ENCODE measurements at regions not wholly inside any gene's neighbourhood (a gene's known extent, or its start where the extent isn't known, plus 50 kb on each side); places are given as distances from the start of the nearest gene placed in this dataset.
"Not testable (repeated sequence)": the region's sequence is repeated elsewhere in the genome, so short reads cannot be mapped to it uniquely, and the experiment has no call there.

GRCh38 chr15:53923741-53924140 lies 54.5 kb upstream of the UNC13C start:
- DNase-seq (ENCODE audit: low spot score) = not testable (repeated sequence)

GRCh38 chr15:53918180-53919079 lies 59.8 kb upstream of the UNC13C start:
- peak; percentile 3 for DNase-seq (ENCODE audit: low spot score)

- no peak for DNase-seq (ENCODE audit: low spot score)
These were observed 61.1 kb upstream of the UNC13C start for GRCh38 chr15:53917109-53917508.

- no peak for DNase-seq (ENCODE audit: low spot score)
These were observed 66.8 kb upstream of the UNC13C start for GRCh38 chr15:53911431-53911830.

- no peak for DNase-seq (ENCODE audit: low spot score)
These were observed 67.4 kb upstream of the UNC13C start for GRCh38 chr15:53910852-53911251.

- DNase-seq (ENCODE audit: low spot score) = no peak
These were observed 67.9 kb upstream of the UNC13C start for GRCh38 chr15:53910236-53910849.

- no peak for DNase-seq (ENCODE audit: low spot score)
These were observed 75.1 kb upstream of the UNC13C start for GRCh38 chr15:53903129-53903528.

GRCh38 chr15:53893468-53893867 lies 84.8 kb upstream of the UNC13C start:
- DNase-seq (ENCODE audit: low spot score) = not testable (repeated sequence)

GRCh38 chr15:53891862-53892261 lies 86.4 kb upstream of the UNC13C start:
- DNase-seq (ENCODE audit: low spot score) = not testable (repeated sequence)

- DNase-seq (ENCODE audit: low spot score) = no peak
These were observed 93.8 kb upstream of the UNC13C start for GRCh38 chr15:53884441-53884840.

- DNase-seq (ENCODE audit: low spot score) = no peak
These were observed 95.9 kb upstream of the UNC13C start for GRCh38 chr15:53882311-53882710.

- peak; percentile 5 for DNase-seq (ENCODE audit: low spot score)
These were observed 97.9 kb upstream of the UNC13C start for GRCh38 chr15:53880357-53880756.

- DNase-seq (ENCODE audit: low spot score) = no peak
These were observed 102.5 kb upstream of the UNC13C start for GRCh38 chr15:53875711-53876110.

GRCh38 chr15:53875139-53875538 lies 103.1 kb upstream of the UNC13C start:
- no peak for DNase-seq (ENCODE audit: low spot score)

GRCh38 chr15:53872410-53872809 lies 105.8 kb upstream of the UNC13C start:
- DNase-seq (ENCODE audit: low spot score) = no peak

GRCh38 chr15:53869806-53870073 lies 108.5 kb upstream of the UNC13C start:
- no peak for DNase-seq (ENCODE audit: low spot score)

- DNase-seq (ENCODE audit: low spot score) = no peak
These were observed 109.0 kb upstream of the UNC13C start for GRCh38 chr15:53869044-53869805.

- DNase-seq (ENCODE audit: low spot score) = no peak
These were observed 102.9 kb upstream of the WDR72 start for GRCh38 chr15:53862386-53862785.

- DNase-seq (ENCODE audit: low spot score) = no peak
These were observed 102.3 kb upstream of the WDR72 start for GRCh38 chr15:53861792-53862191.

- no peak for DNase-seq (ENCODE audit: low spot score)
These were observed 91.8 kb upstream of the WDR72 start for GRCh38 chr15:53851110-53851848.

- DNase-seq (ENCODE audit: low spot score) = no peak
These were observed 88.3 kb upstream of the WDR72 start for GRCh38 chr15:53847745-53848144.

GRCh38 chr15:53844634-53845033 lies 85.2 kb upstream of the WDR72 start:
- DNase-seq (ENCODE audit: low spot score) = no peak
